Cardiac muscle cell (in vitro differentiated cells and primary cell): ENCODE measurements at regions not wholly inside any gene's neighbourhood (a gene's known extent, or its start where the extent isn't known, plus 50 kb on each side); places are given as distances from the start of the nearest gene placed in this dataset.

Experiments used
- DNase-seq, 2 donors: peaks; one replicate each; pipeline versions ENCODE4 v3.0.0 to v3.0.0-alpha.2; 2010 to 2017; ENCODE audit warnings: low read depth in 1 of 2, low spot score in 1 of 2
- H3K27ac ChIP-seq: fragments of 200-600 bp; sonication (generic); 2 replicates; pipeline ENCODE4 v1.5.1; 2016
- H3K27me3 ChIP-seq: fragments of 200-600 bp; sonication (generic); 2 replicates; pipeline ENCODE4 v1.6.0; 2016; ENCODE audit warnings: control low read depth
- H3K36me3 ChIP-seq: fragments of 200-600 bp; sonication (generic); 2 replicates; pipeline ENCODE4 v1.5.1; 2016; ENCODE audit warnings: control low read depth
- H3K4me1 ChIP-seq: fragments of 200-600 bp; sonication (generic); 2 replicates; pipeline ENCODE4 v1.8.1; 2017; ENCODE audit warnings: low read depth, mild to moderate bottlenecking, mixed run types
- H3K4me3 ChIP-seq: fragments of 200-600 bp; sonication (generic); 2 replicates; pipeline ENCODE4 v1.5.1; 2016; ENCODE audit warnings: mild to moderate bottlenecking
- H3K9me3 ChIP-seq: fragments of 200-600 bp; sonication (generic); 2 replicates; pipeline ENCODE4 v1.5.1; 2017; ENCODE audit warnings: low read depth, mild to moderate bottlenecking, control low read depth
- CTCF ChIP-seq: IDR thresholded peaks from 2 replicates; pipeline ENCODE4 v1.5.1; 2012; ENCODE audit warnings: low read depth, mild to moderate bottlenecking, low read length

GRCh38 chr20:60653111-60653845 is 598.8 kb upstream of the CDH4 start:
- Histone ChIP-seq H3K36me3 (no peaks in the 10 kb centered on the region), H3K4me3 (no peak overlapping the region), H3K9me3 (no peaks in the 10 kb centered on the region), H3K4me1 (no peaks in the 10 kb centered on the region), H3K27ac (no peak overlapping the region), H3K27me3 (no peaks in the 10 kb centered on the region)
- TF ChIP-seq CTCF: no peak
- no peak for DNase-seq

DNA sequence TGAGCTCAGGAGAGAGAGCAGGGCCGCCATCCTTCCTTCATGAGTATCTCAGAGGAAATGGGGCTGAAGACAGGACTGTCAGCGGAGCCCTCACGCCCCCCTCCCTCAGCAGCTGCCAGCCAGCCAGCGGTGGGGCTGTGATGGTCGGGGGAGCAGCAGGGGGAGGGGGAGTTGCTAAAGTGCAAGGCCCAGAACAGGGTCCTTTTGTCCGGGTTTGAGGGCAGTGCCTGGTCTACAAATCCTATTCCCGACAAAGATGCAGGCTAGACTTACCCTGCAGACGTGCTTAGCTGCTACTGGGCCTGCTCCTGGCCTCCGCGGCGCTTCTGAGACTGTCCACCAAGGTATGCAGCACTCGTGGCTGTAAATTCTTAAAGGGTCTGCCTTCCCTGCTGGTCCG is 593.4 kb upstream of the CDH4 start:
- Histone ChIP-seq H3K27me3 (no peaks in the 10 kb centered on the region), H3K4me3 (no peak overlapping the region), H3K9me3 (no peaks in the 10 kb centered on the region), H3K36me3 (no peaks in the 10 kb centered on the region), H3K4me1 (peaks cover 5% of the 10 kb centered on the region), H3K27ac (no peak overlapping the region)
- TF ChIP-seq CTCF: no peak
- peak in 1 of 2 donors; percentile 20 for DNase-seq

DNA sequence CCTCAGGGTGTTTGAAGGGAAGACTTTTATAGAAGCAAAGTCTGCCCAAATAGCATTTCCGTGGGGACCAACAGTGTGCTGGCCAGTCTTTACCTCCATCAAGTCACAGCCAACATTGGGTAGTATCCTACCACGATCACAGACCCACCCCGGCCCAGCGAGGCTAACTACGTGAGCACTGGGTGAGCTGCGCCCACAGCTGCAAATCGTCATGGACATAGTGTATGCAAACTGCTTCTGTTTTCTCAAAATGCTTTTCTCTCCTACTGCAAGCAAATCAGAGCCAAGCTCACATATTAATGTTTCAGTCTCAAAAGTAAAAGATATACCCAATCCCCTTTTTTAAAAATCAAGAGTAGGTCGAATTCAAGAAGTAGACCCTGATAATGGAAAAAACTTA is 592.8 kb upstream of the CDH4 start:
- Histone ChIP-seq H3K27ac (no peak overlapping the region), H3K9me3 (no peaks in the 10 kb centered on the region), H3K27me3 (no peaks in the 10 kb centered on the region), H3K4me1 (peaks cover 5% of the 10 kb centered on the region), H3K4me3 (no peak overlapping the region), H3K36me3 (no peaks in the 10 kb centered on the region)
- no peak for TF ChIP-seq CTCF
- DNase-seq: no peak

GRCh38 chr20:60662307-60662706 is 589.8 kb upstream of the CDH4 start:
- Histone ChIP-seq H3K4me1 (peaks cover 5% of the 10 kb centered on the region), H3K27ac (no peak overlapping the region), H3K4me3 (no peak overlapping the region), H3K27me3 (no peaks in the 10 kb centered on the region), H3K9me3 (no peaks in the 10 kb centered on the region), H3K36me3 (no peaks in the 10 kb centered on the region)
- TF ChIP-seq CTCF: no peak
- no peak for DNase-seq

DNA sequence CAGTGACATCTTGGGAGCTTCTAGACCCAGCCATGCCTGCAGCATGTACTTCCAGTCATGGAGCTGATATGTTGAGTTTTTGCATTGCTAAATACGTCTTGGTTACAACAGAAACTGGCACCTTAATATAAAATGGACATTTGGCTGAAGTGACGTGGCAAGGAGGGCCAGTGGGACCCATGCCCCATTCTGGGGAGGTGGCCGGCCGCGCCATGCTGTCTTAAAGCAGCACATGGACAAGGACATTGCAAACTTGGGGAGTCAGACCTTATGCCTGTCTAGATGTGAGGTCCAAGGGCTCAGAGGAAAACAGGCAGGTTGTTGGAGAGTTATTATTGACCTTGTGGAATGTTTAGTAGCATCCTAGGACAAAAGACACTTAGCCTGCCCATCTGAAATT is 588.0 kb upstream of the CDH4 start:
- Histone ChIP-seq H3K4me1 (peaks cover 5% of the 10 kb centered on the region), H3K36me3 (no peaks in the 10 kb centered on the region), H3K4me3 (no peak overlapping the region), H3K27me3 (no peaks in the 10 kb centered on the region), H3K27ac (no peak overlapping the region), H3K9me3 (no peaks in the 10 kb centered on the region)
- DNase-seq: no peak
- no peak for TF ChIP-seq CTCF
